ENCODE measurements at regions not wholly inside any gene's neighbourhood (a gene's known extent, or its start where the extent isn't known, plus 50 kb on each side); places are given as distances from the start of the nearest gene placed in this dataset.

GRCh38 chr17:77354420-77354669 lies 213.6 kb downstream of the SEC14L1 start (continued):
- TF ChIP-seq SPEN (CRISPR knock-in tag; IDR thresholded peaks at IDR 0.05; ENCODE audit: low read depth), result no peak
- no peak for TF ChIP-seq TOE1 (CRISPR knock-in tag; IDR thresholded peaks at IDR 0.05)
- no peak for TF ChIP-seq ZNF570 (CRISPR knock-in tag; IDR thresholded peaks at IDR 0.05; ENCODE audit: borderline replicate concordance)
- TF ChIP-seq SNAI1 (CRISPR knock-in tag; IDR thresholded peaks at IDR 0.05; ENCODE audit: borderline replicate concordance), result 0 out of 2 replicates have a peak, but pooled peaks have one; percentile 39
- no peak for TF ChIP-seq ERF (CRISPR knock-in tag; IDR thresholded peaks at IDR 0.05)
- TF ChIP-seq ZNF557 (CRISPR knock-in tag; IDR thresholded peaks at IDR 0.05), result no peak
- TF ChIP-seq ZHX1 (CRISPR knock-in tag; IDR thresholded peaks at IDR 0.05; ENCODE audit: low read depth), result no peak
- TF ChIP-seq ATF5 (CRISPR knock-in tag; IDR thresholded peaks at IDR 0.05; ENCODE audit: low read depth), result no peak
- no peak for TF ChIP-seq ZNF343 (CRISPR knock-in tag; IDR thresholded peaks at IDR 0.05)
- 0 out of 2 replicates have a peak, but pooled peaks have one; percentile 5 for TF ChIP-seq ZBED4 (CRISPR knock-in tag; IDR thresholded peaks at IDR 0.05; ENCODE audit: borderline replicate concordance)
- TF ChIP-seq GPN1 (CRISPR knock-in tag; IDR thresholded peaks at IDR 0.05; ENCODE audit: borderline replicate concordance), result no peak
- TF ChIP-seq ZFP41 (CRISPR knock-in tag; IDR thresholded peaks at IDR 0.05; ENCODE audit: borderline replicate concordance), result no peak
- TF ChIP-seq TEF (CRISPR knock-in tag; IDR thresholded peaks at IDR 0.05), result no peak
- TF ChIP-seq ZNF800 (CRISPR knock-in tag; IDR thresholded peaks at IDR 0.05), result no peak
- no peak for TF ChIP-seq SIX4 (CRISPR knock-in tag; IDR thresholded peaks at IDR 0.05)
- 0 out of 2 replicates have a peak, but pooled peaks have one; percentile 34 for TF ChIP-seq ZNF34 (CRISPR knock-in tag; IDR thresholded peaks at IDR 0.05; ENCODE audit: borderline replicate concordance)

Data from HepG2 (cell line).